Body of pancreas (tissue), 4 donors: ENCODE measurements at regions not wholly inside any gene's neighbourhood (a gene's known extent, or its start where the extent isn't known, plus 50 kb on each side); places are given as distances from the start of the nearest gene placed in this dataset.
"Not testable (repeated sequence)": the region's sequence is repeated elsewhere in the genome, so short reads cannot be mapped to it uniquely, and the experiment has no call there.

Experiments used
- ATAC-seq: fragments of 150-250 bp; one replicate; pipeline ENCODE4 v1.9.1; 2016
- DNase-seq, 4 donors: peaks; one replicate each; pipeline ENCODE4 v3.0.0-alpha.2; 2019
- H3K27ac ChIP-seq, 4 donors: fragments of 200-600 bp; sonication (generic); 1 replicate in 3 of 4; 2 replicates in 1 of 4; pipeline versions ENCODE4 v1.5.1 to v1.6.1; 2016 to 2019; ENCODE audit warnings: mild to moderate bottlenecking in 1 of 4, mixed read lengths in 1 of 4, moderate library complexity in 1 of 4
- H3K27me3 ChIP-seq, 2 donors: fragments of 200-600 bp; sonication (generic); one replicate each; pipeline ENCODE4 v1.6.0; 2016; ENCODE audit warnings: mild to moderate bottlenecking in 1 of 2
- H3K36me3 ChIP-seq, 2 donors: fragments of 200-600 bp; sonication (generic); replicated peaks in 1 of 2; 2 replicates each; pipeline ENCODE4 v1.5.1; 2016; ENCODE audit warnings: low read depth in 2 of 2; ENCODE audit not compliant: insufficient read depth in 1 of 2
- H3K4me1 ChIP-seq: fragments of 200-600 bp; sonication (generic); one replicate; pipeline ENCODE4 v1.6.0; 2016
- H3K4me3 ChIP-seq, 2 donors: fragments of 200-600 bp; sonication (generic); 1 replicate in 1 of 2; 2 replicates in 1 of 2; pipeline ENCODE4 v1.5.1; 2016 to 2019
- H3K9me3 ChIP-seq, 3 donors: fragments of 200-600 bp; sonication (generic); 1 replicate in 2 of 3; 2 replicates in 1 of 3; pipeline ENCODE4 v1.5.1; 2016
- POLR2A ChIP-seq, 3 donors: fragments of 450-650 bp; IDR thresholded peaks; one replicate each; pipeline ENCODE4 v1.6.1; 2016; ENCODE audit warnings: antibody characterized with exemption in 3 of 3, mild to moderate bottlenecking in 2 of 3
- WGBS, 2 donors: methylation state at CpG; one replicate each; pipeline ENCODE4 v1.1.5; 2017; 5-methylcytosine and 5-hydroxymethylcytosine counted together
- intact Hi-C: fragments of 100-400 bp; cut with DNase I; formaldehyde crosslinking; loops from one replicate; pipeline ENCODE4 v1.15.1; 2023
- TF ChIP-seq, protein P1 (sequence below), 7 experiments: fragments of 450-650 bp in 4 of 7; fragments of 200-600 bp in 3 of 7; sonication (generic) in 3 of 7; IDR thresholded peaks; one replicate each; pipeline ENCODE4 v1.5.1; 2016 to 2019; ENCODE audit warnings: antibody characterized with exemption in 7 of 7

DNA sequence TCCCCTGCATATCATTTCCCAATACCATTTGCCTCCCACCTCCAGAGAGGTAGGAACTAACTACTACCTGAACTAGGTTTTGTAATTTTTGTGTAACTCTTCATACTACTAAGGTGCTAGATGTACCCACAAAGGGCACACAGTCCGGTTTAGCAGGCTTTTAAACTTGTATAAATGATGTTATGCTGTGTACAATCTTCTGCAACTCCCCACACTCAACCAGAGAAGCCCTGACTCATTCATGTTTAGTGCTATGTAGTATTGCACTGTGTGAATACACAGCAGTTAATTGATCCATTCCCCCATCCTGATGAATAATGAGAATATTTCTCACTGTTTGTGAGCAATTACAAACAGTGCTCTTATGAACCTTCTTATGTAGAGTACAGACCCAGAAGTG, 285.6 kb downstream of the SMAD2 start:
- intact Hi-C loops = no loop called here
- TF ChIP-seq POLR2A (IDR thresholded peaks at IDR 0.05) = no peak
- Histone ChIP-seq H3K27ac (no peak overlapping the region), H3K36me3 (no peaks in the 10 kb centered on the region), H3K27me3 (no peaks in the 10 kb centered on the region), H3K4me3 (no peak overlapping the region), H3K4me1 (no peaks in the 10 kb centered on the region), H3K9me3 (no peaks in the 10 kb centered on the region)
- DNase-seq (no peak), ATAC-seq (no peak)
- 31 to 55% methylated on average over 1 of the region's 1 CpG for WGBS, 2 donors

DNA sequence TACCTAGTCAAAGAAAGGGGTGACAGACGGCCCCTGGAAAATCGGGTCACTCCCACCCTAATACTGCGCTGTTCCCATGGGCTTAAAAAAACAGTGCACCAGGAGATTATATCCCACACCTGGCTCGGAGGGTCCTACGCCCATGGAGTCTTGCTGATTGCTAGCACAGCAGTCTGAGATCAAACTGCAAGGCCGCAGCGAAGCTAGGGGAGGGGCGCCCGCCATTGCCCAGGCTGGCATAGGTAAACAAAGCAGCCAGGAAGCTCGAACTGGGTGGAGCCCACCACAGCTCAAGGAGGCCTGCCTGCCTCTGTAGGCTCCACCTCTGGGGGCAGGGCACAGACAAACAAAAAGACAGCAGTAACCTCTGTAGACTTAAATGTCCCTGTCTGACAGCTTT, 292.9 kb downstream of the SMAD2 start:
- 76 to 100% methylated on average over 1 to 9 of the region's 10 CpGs for WGBS, 2 donors
- ATAC-seq, H3K27ac ChIP-seq, DNase-seq, H3K36me3 ChIP-seq, H3K4me1 ChIP-seq, intact Hi-C loops, H3K4me3 ChIP-seq, H3K27me3 ChIP-seq, H3K9me3 ChIP-seq: not testable (repeated sequence)

DNA sequence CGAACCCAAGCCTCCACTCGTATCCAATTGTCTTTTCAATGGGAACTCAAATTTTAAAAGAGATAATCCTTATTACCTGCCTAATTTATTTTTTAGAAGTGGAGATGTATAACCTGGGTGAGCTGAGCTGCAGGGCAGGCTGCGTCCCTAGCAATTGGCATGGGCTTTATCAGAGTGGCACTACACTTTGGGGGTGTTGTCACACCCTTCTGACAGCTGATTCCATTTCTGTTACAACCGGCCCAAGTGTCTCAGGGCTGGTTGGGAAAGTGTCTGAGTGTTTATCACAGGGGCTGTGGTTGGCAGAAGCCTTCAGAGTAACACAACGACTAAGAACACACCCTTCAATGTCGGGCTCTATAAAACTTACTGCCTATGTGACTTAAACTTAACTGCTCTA, 295.0 kb downstream of the SMAD2 start:
- ATAC-seq = no peak
- WGBS, 2 donors = 64 to 66% methylated on average over 6 of the region's 6 CpGs
- intact Hi-C loops = no loop called here

GRCh38 chr18:47632970-47633635, 297.4 kb downstream of the SMAD2 start:
- Histone ChIP-seq H3K9me3 (no peaks in the 10 kb centered on the region), H3K4me1 (no peaks in the 10 kb centered on the region), H3K36me3 (no peaks in the 10 kb centered on the region), H3K4me3 (no peak overlapping the region), H3K27ac (no peak overlapping the region), H3K27me3 (no peaks in the 10 kb centered on the region)
- intact Hi-C loops = no loop called here
- TF ChIP-seq, protein P1, sequence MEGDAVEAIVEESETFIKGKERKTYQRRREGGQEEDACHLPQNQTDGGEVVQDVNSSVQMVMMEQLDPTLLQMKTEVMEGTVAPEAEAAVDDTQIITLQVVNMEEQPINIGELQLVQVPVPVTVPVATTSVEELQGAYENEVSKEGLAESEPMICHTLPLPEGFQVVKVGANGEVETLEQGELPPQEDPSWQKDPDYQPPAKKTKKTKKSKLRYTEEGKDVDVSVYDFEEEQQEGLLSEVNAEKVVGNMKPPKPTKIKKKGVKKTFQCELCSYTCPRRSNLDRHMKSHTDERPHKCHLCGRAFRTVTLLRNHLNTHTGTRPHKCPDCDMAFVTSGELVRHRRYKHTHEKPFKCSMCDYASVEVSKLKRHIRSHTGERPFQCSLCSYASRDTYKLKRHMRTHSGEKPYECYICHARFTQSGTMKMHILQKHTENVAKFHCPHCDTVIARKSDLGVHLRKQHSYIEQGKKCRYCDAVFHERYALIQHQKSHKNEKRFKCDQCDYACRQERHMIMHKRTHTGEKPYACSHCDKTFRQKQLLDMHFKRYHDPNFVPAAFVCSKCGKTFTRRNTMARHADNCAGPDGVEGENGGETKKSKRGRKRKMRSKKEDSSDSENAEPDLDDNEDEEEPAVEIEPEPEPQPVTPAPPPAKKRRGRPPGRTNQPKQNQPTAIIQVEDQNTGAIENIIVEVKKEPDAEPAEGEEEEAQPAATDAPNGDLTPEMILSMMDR (IDR thresholded peaks at IDR 0.05) = no peak
- TF ChIP-seq POLR2A (IDR thresholded peaks at IDR 0.05) = no peak
- ATAC-seq = no peak
- 44 to 72% methylated on average over 2 of the region's 2 CpGs for WGBS, 2 donors
- no peak for DNase-seq

More for the DNA sequence above, 295.0 kb downstream of the SMAD2 start:
- Histone ChIP-seq H3K27ac (no peak overlapping the region), H3K9me3 (no peaks in the 10 kb centered on the region), H3K4me3 (no peak overlapping the region), H3K36me3 (no peaks in the 10 kb centered on the region), H3K27me3 (no peaks in the 10 kb centered on the region), H3K4me1 (no peaks in the 10 kb centered on the region)
- TF ChIP-seq POLR2A (IDR thresholded peaks at IDR 0.05) = no peak
- TF ChIP-seq, protein P1 (IDR thresholded peaks at IDR 0.05) = no peak
- no peak for DNase-seq

DNA sequence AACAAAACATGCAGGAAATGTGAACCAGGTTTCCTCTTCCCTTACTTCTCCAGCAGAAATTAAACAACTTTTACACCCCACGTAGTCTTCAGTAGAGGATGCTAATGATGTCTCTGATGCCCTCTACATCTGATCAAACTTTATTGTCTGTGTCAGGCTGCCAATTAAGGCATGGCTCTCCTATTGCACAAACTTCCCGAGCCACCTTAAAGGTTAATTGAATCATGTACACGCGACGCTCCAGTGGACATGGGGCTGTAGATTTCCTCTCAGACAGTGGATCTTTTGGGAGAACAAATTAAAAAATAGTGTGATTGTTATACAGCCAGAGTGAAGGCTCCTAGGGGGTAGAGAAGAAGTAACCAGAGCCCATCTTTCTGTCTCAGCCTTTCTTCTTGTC, 301.6 kb downstream of the SMAD2 start:
- Histone ChIP-seq H3K36me3 (no peaks in the 10 kb centered on the region), H3K9me3 (no peaks in the 10 kb centered on the region), H3K4me1 (no peaks in the 10 kb centered on the region), H3K27me3 (no peaks in the 10 kb centered on the region), H3K27ac (no peak overlapping the region), H3K4me3 (no peak overlapping the region)
- no peak for TF ChIP-seq POLR2A (IDR thresholded peaks at IDR 0.05)
- TF ChIP-seq, protein P1 (IDR thresholded peaks at IDR 0.05) = no peak
- intact Hi-C loops = no loop called here
- DNase-seq = no peak
- 55 to 69% methylated on average over 5 of the region's 5 CpGs for WGBS, 2 donors
- no peak for ATAC-seq

- H3K27me3 ChIP-seq = no peaks in the 10 kb centered on the region
- DNase-seq (no peak), ATAC-seq (no peak)
- no peak overlapping the region for H3K27ac ChIP-seq
- no peaks in the 10 kb centered on the region for H3K9me3 ChIP-seq
- intact Hi-C loops = no loop called here
- H3K36me3 ChIP-seq = no peaks in the 10 kb centered on the region
- H3K4me3 ChIP-seq = no peak overlapping the region
- no peaks in the 10 kb centered on the region for H3K4me1 ChIP-seq
- no peak for TF ChIP-seq POLR2A (IDR thresholded peaks at IDR 0.05)
- TF ChIP-seq, protein P1 (IDR thresholded peaks at IDR 0.05) = no peak
These were observed 302.1 kb downstream of the SMAD2 start for GRCh38 chr18:47628240-47628781.
